NOMO-1 treated with DMSO at 0.1 percent for 48 hours (cell line): ENCODE measurements at regions not wholly inside any gene's neighbourhood (a gene's known extent, or its start where the extent isn't known, plus 50 kb on each side); places are given as distances from the start of the nearest gene placed in this dataset.

Experiments
- DNase-seq: peaks from one replicate; lab custom pipeline; 2025; ENCODE audit not compliant: unreplicated experiment; lab: John Stamatoyannopoulos, UW

DNA sequence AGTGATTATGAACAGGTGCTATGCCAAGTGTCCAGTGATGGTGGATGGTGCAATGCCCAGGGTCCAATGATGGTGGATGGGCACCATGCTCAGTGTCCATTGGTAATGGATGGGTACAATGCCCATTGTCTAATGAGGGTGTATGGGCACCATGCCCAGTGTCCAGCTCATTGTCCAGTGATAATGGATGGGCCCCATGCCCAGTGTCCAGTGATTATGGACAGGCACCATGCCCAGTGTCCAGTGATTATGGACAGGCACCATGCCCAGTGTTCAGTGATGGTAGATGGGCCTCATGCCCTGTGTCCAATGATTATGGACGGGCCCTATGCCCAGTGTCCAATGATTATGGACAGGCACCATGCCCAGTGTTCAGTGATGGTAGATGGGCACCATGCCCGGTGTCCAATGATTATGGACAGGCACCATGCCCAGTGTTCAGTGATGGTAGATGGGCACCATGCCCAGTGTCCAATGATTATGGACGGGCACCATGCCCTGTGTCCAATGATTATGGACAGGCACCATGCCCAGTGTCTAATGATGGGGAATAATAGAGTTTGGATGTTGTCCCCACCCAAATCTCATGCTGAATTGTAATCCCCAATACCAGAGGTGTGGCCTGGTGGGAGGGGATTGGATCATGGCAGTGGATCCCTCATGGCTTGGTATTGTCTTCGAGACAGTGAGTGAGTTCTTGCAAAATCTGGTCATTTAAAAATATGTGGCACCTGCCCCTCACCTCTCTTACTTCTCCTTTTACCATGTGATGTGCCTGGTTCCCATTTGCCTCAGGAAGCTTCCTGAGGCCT is 87.8 kb downstream of the ANKRD10 start:
- DNase-seq = peak; percentile 51
